Upper lobe of left lung (tissue), 4 donors: ENCODE measurements at regions not wholly inside any gene's neighbourhood (a gene's known extent, or its start where the extent isn't known, plus 50 kb on each side); places are given as distances from the start of the nearest gene placed in this dataset.

Experiments
- CTCF ChIP-seq, 6 experiments: fragments of 450-650 bp in 4 of 6; fragments of 200-600 bp in 2 of 6; sonication (generic) in 2 of 6; IDR thresholded peaks; one replicate each; pipeline ENCODE4 v1.5.1; 2016 to 2019; ENCODE audit warnings: antibody characterized with exemption in 6 of 6
- EP300 ChIP-seq, 4 donors: sonication (generic); formaldehyde crosslinking; IDR thresholded peaks; one replicate each; pipeline ENCODE4 v1.5.1; 2017; ENCODE audit warnings: antibody characterized with exemption in 4 of 4, control low read depth in 2 of 4
- POLR2A ChIP-seq, 4 donors: fragments of 450-650 bp; IDR thresholded peaks; one replicate each; pipeline ENCODE4 v1.5.1; 2016 to 2017; ENCODE audit warnings: antibody characterized with exemption in 4 of 4, mild to moderate bottlenecking in 2 of 4
- POLR2AphosphoS5 ChIP-seq, 2 donors: sonication (generic); formaldehyde crosslinking; IDR thresholded peaks; one replicate each; pipeline ENCODE4 v1.5.1; 2017; ENCODE audit warnings: antibody characterized with exemption in 2 of 2

GRCh38 chr5:118033686-118034338, 954.5 kb downstream of the DTWD2 start:
- TF ChIP-seq CTCF (IDR thresholded peaks at IDR 0.05) = no peak
- no peak for TF ChIP-seq POLR2A (IDR thresholded peaks at IDR 0.05)
- TF ChIP-seq POLR2AphosphoS5 (IDR thresholded peaks at IDR 0.05) = no peak
- no peak for TF ChIP-seq EP300 (IDR thresholded peaks at IDR 0.05)
